Thyroid gland (tissue), 4 donors: ENCODE measurements at regions not wholly inside any gene's neighbourhood (a gene's known extent, or its start where the extent isn't known, plus 50 kb on each side); places are given as distances from the start of the nearest gene placed in this dataset.

Experiments
- CTCF ChIP-seq, 6 experiments: fragments of 200-600 bp in 3 of 6; fragments of 450-650 bp in 3 of 6; sonication (generic) in 3 of 6; IDR thresholded peaks; one replicate each; pipeline ENCODE4 v1.5.1; 2016 to 2019; ENCODE audit warnings: antibody characterized with exemption in 6 of 6, mild to moderate bottlenecking in 2 of 6, inconsistent platforms in 1 of 6, moderate library complexity in 1 of 6
- POLR2A ChIP-seq, 2 donors: fragments of 450-650 bp; IDR thresholded peaks; one replicate each; pipeline ENCODE4 v1.6.1; 2017; ENCODE audit warnings: antibody characterized with exemption in 2 of 2, mild to moderate bottlenecking in 2 of 2, moderate library complexity in 1 of 2

- TF ChIP-seq CTCF (IDR thresholded peaks at IDR 0.05) = no peak
- no peak for TF ChIP-seq POLR2A (IDR thresholded peaks at IDR 0.05)
Measured at GRCh38 chr17:13263746-13264145, 245.9 kb upstream of the ELAC2 start.
